HCT116 (cell line): ENCODE measurements at regions not wholly inside any gene's neighbourhood (a gene's known extent, or its start where the extent isn't known, plus 50 kb on each side); places are given as distances from the start of the nearest gene placed in this dataset.

Experiments used
- ATF3 ChIP-seq: IDR thresholded peaks from 2 replicates; pipeline ENCODE4 v1.6.1; 2012
- ELF1 ChIP-seq: IDR thresholded peaks from 2 replicates; pipeline ENCODE4 v1.6.1; 2012; ENCODE audit warnings: low read depth, borderline replicate concordance
- EZH2 ChIP-seq: fragments of 200-600 bp; sonication (generic); IDR thresholded peaks from 2 replicates; pipeline ENCODE4 v1.6.1; 2017; ENCODE audit warnings: antibody characterized with exemption, mixed run types
- POLR2A ChIP-seq: IDR thresholded peaks from 2 replicates; pipeline ENCODE4 v1.7.0; 2011; ENCODE audit warnings: borderline replicate concordance; ENCODE audit not compliant: insufficient read depth, insufficient read length; ENCODE audit errors: extremely low read depth
- POLR2AphosphoS5 ChIP-seq: IDR thresholded peaks from 2 replicates; pipeline ENCODE4 v1.6.1; 2011; ENCODE audit warnings: mild to moderate bottlenecking, low read depth, low read length, moderate library complexity
- RAD21 ChIP-seq: IDR thresholded peaks from 2 replicates; pipeline ENCODE4 v1.6.1; 2012; ENCODE audit warnings: low read depth, mild to moderate bottlenecking
- SIN3A ChIP-seq: IDR thresholded peaks from 2 replicates; pipeline ENCODE4 v1.6.1; 2012; ENCODE audit warnings: low read depth
- TF ChIP-seq, protein P1 (sequence below), 3 experiments: fragments of 200-600 bp in 1 of 3; sonication (generic) in 1 of 3; IDR thresholded peaks in 2 of 3; conservative IDR thresholded peaks in 1 of 3; 2 replicates each; pipeline ENCODE4 v1.5.1; 2012 to 2017; ENCODE audit warnings: low read depth in 2 of 3, low read length in 2 of 3, antibody characterized with exemption in 1 of 3, borderline replicate concordance in 1 of 3, control low read depth in 1 of 3, mild to moderate bottlenecking in 1 of 3, mixed read lengths in 1 of 3, mixed run types in 1 of 3, moderate library complexity in 1 of 3; ENCODE audit not compliant: insufficient read depth in 1 of 3
- TF ChIP-seq, protein P2 (sequence below): IDR thresholded peaks from 2 replicates; pipeline ENCODE4 v1.6.1; 2011; ENCODE audit warnings: mild to moderate bottlenecking, low read length, moderate library complexity; ENCODE audit not compliant: insufficient replicate concordance; ENCODE audit errors: extremely low read depth

GRCh38 chr15:72902245-72902918, 118.8 kb upstream of the ADPGK start:
- TF ChIP-seq ATF3: no peak
- TF ChIP-seq, protein P1, sequence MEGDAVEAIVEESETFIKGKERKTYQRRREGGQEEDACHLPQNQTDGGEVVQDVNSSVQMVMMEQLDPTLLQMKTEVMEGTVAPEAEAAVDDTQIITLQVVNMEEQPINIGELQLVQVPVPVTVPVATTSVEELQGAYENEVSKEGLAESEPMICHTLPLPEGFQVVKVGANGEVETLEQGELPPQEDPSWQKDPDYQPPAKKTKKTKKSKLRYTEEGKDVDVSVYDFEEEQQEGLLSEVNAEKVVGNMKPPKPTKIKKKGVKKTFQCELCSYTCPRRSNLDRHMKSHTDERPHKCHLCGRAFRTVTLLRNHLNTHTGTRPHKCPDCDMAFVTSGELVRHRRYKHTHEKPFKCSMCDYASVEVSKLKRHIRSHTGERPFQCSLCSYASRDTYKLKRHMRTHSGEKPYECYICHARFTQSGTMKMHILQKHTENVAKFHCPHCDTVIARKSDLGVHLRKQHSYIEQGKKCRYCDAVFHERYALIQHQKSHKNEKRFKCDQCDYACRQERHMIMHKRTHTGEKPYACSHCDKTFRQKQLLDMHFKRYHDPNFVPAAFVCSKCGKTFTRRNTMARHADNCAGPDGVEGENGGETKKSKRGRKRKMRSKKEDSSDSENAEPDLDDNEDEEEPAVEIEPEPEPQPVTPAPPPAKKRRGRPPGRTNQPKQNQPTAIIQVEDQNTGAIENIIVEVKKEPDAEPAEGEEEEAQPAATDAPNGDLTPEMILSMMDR (IDR thresholded peaks at IDR 0.05 in 2 of 3, conservative IDR thresholded peaks at IDR 0.05 in 1 of 3; ENCODE audit: borderline replicate concordance in 1 of 3, insufficient read depth in 1 of 3, low read depth in 2 of 3, low read length in 2 of 3): no peak
- no peak for TF ChIP-seq POLR2AphosphoS5
- TF ChIP-seq EZH2: no peak
- no peak for TF ChIP-seq POLR2A
- no peak for TF ChIP-seq RAD21
- no peak for TF ChIP-seq SIN3A
- TF ChIP-seq, protein P2, sequence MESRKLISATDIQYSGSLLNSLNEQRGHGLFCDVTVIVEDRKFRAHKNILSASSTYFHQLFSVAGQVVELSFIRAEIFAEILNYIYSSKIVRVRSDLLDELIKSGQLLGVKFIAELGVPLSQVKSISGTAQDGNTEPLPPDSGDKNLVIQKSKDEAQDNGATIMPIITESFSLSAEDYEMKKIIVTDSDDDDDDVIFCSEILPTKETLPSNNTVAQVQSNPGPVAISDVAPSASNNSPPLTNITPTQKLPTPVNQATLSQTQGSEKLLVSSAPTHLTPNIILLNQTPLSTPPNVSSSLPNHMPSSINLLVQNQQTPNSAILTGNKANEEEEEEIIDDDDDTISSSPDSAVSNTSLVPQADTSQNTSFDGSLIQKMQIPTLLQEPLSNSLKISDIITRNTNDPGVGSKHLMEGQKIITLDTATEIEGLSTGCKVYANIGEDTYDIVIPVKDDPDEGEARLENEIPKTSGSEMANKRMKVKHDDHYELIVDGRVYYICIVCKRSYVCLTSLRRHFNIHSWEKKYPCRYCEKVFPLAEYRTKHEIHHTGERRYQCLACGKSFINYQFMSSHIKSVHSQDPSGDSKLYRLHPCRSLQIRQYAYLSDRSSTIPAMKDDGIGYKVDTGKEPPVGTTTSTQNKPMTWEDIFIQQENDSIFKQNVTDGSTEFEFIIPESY: no peak
- no peak for TF ChIP-seq ELF1
